EH (cell line): ENCODE measurements at regions not wholly inside any gene's neighbourhood (a gene's known extent, or its start where the extent isn't known, plus 50 kb on each side); places are given as distances from the start of the nearest gene placed in this dataset.
A peak's percentile ranks its signal among the peaks of the same experiment; 100 is the strongest.

ENCODE experiments used
- DNase-seq: peaks from one replicate; pipeline ENCODE4 v3.0.0-alpha.2; 2015; ENCODE audit warnings: low read depth

DNA sequence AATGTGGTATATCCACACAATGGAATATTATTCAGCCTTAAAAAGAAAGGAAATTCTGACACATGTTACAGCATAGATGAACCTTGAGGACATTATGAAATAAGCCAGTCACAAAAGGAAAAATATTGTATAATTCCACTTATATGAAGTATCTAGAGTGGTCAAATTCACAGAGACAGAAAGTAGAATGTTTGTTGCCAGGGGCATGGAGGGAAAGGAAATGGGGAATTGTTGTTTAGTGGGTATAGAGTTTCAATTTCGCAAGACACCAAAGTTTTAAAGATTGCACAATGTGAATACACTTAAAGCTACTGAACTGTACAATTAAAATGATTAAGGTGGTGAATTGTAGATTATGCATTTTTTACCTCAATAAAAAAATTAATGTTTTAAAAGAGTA lies 92.9 kb downstream of the TXNL1 start:
- peak; percentile 21 for DNase-seq

DNA sequence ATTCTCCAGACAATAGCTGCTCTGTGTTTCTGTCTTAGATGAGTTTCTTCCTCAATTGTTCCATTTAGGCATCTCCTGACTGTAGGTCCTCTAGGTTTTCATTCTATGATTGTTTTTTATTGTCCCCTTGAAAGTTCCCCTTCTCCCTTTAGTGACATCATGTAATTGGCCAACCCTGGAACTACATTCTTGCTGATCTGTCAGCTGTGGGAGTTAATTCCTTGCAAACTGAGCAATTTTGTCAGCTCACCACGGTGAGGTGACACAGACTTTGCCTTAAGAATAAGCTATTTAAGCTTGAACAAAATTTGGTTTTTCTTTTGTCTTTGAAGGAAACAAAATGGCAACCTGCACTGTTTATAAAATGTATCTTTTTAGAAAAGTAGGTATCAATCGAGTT lies 95.9 kb downstream of the TXNL1 start:
- DNase-seq = peak; percentile 15

DNA sequence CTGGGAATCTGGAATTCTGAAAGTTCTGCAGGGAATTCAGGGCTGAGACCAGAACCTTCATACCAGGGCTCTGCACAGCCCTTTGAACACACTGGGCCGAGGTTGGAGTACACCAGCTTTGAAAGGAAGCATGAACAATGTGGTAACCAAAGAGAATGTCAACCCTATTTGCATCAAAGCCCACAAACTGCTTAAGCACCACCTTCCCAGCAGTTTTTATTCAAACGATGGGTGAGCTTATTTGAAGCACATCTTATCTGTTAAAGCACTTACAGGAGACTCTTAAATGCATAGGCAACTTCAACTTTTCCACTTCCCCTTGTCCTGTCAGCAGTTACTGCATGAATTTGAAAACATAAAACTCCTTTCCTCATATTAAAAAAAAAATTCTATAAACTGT lies 96.6 kb downstream of the TXNL1 start:
- no peak for DNase-seq

DNA sequence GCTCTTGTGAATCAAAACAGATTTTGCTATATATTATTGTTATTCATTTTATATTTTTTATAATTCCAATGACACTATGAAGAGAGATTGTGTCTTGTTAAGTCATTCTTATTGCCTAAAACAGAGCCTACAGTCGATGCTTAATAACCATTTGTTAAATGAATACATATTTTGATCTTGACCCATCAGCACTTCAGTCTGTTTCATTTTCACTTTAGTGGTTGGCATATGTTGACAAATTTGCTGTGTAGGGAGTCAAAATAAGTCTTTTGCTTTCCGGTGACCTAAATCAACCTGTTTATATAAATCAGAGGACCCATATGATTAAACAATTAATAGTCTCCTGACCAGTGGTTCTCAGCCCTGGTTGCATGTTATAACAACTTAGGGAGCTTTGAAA lies 97.1 kb downstream of the TXNL1 start:
- no peak for DNase-seq

DNA sequence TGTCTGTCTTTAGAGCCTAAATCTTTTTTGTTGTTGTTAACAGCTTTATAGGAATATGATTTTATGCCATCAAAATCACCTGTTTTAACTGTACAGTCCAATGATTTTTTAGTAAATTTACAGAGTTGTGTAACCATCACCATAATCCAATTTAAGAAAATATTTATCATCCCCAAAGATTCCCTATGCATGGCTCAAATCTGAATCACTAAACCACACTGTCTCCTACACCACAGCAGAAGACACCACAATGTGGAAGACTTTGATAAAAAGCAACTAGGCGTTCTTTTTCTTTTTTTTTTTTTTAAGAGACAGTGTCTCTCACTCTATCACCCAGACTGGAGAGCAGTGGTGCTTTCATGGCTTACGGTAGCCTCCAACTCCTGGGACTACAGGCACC lies 99.6 kb downstream of the TXNL1 start:
- peak; percentile 78 for DNase-seq

DNA sequence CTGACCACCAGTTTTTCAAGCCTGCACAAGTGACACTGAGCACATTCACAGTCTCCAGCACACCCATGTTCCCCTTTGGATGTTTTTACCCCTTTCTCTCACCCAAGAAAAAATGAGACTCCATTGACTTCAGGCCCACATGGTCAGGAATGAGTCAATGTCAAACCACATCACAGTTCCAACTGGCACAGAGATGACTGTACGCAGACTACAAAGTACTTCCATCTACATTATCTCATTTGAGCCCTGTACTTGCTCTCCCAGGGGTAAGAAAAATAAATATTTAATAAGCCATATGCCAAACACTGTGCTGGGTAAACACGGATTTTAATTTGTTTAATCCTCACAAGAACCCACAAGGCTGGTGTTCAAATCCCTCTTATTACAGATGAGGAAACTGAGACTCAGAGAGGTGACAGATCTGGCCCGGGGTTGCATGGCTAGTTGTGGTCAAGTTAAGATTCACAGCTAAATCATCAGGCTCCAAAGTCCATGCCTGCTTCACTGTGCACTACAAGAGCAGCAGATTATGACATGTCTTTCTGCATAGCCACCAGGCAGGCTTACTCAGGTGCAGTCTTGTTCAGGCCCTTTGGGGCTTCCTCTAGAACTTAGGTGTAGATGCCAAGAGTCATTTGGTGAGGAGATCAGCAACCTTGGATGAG lies 106.1 kb downstream of the TXNL1 start:
- peak; percentile 58 for DNase-seq

DNA sequence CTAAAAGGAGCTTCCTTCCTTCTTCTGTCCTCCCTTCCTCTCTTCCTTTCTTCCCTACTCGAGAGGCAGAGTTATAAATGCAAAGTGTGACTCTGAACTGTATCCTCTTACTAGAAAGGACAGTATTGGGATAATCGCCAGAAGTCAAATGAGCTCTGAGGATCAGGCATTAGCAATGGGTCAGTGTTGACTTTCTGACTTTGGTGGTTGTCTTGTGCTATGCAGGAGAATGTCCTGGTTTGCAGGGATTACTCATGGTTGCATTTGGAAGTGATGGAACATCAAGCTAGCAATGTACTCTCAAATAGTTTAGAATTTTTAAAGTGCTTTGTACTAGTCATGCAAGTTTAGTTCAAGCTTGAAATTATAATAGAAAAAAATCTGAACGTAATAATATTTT lies 115.6 kb downstream of the TXNL1 start:
- peak; percentile 84 for DNase-seq

DNA sequence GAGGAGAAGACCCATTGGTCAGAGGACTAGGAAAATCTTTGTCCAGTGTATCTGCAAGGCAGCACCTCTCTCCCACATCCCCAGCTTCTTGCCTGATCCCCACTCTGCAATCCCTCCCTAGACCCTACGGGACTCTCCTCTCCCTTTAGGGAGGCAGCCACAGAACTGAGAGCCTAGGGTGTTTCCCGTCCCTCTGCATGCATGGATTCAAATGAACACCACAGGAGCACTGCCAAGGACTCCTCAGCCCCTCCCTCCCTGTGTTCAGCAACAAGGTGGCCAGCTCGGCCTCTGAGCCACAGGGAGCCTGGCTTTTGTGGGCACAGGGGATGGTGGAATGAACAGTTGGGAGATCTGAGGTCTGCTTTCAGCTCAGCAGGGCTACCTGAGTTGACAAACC lies 117.1 kb downstream of the TXNL1 start:
- DNase-seq = no peak

DNA sequence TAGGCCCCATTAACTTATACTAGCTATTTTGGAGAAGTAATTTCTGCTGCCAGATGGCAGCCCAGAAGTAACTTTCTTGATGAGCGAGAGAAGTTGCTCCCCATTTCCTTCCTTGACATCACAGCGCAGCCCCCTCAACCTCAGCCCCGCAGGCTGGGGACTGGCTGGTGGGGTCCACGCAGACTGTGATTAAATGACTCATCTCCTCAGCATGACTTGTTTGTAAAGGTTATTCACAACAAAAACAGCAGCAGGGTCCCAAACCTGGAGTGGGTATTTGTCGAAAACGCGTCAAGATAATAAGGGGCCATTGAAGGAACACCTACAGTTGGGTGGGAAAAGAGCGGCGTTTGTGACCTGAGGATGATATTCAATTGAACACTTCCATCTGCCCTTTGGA lies 120.6 kb downstream of the TXNL1 start:
- DNase-seq = no peak

DNA sequence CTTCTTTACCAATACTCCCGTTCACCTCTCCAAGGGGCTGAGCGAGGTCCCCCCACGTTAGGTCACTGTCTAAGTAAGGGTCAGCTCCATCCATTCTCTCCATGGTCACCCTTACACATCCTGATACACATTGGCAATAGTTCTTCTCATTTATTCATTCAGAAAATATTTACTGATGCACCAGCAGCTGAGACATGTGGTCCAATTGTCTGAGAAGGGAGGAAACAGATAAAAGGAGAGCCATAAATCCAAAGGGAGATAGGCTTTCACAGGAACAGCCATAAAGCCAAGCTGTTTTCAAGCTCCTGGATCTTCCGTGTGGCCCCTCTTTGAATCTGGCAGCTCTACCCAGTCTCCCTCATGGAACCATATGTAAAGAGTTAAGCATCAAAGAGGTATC lies 121.2 kb downstream of the TXNL1 start:
- DNase-seq = peak; percentile 54

DNA sequence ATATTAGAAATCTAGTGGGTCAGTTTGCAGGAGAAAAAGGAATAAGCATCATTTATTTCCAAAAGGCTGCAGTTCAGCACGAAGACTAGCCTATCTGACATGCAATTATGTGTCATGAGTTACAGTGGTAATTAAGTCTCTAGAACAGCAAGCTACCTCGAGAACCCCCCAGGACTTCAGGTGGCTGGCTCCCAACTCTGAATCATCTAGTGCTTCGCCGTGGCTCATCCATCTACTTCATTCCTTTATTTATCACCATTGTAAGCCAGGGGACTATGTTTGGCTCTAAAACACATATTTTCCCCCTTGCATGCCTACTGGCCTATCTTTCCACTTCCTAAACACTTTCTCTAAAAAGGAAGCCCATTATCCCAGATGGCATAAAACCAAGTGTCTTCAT lies 121.6 kb downstream of the TXNL1 start:
- DNase-seq = peak; percentile 82

DNA sequence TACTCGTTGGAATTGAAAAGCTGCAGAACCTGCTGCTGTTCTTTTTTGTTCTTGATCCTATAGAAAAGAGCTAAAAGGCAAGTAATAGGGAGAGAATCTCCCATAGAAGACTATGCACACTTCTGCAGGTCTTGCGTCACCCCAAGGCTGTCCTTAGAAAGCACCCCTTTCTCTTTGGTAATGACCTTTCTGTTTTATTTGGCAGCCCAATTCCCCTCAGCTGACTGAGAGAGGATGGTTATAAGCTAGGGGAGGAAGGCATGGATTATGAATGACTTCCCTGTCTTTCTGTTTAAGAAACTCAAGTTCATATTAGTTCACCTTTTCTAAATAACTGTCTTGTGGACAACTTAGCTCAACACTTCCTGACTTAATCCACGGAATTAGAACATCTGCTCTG lies 122.9 kb downstream of the TXNL1 start:
- DNase-seq = no peak

DNA sequence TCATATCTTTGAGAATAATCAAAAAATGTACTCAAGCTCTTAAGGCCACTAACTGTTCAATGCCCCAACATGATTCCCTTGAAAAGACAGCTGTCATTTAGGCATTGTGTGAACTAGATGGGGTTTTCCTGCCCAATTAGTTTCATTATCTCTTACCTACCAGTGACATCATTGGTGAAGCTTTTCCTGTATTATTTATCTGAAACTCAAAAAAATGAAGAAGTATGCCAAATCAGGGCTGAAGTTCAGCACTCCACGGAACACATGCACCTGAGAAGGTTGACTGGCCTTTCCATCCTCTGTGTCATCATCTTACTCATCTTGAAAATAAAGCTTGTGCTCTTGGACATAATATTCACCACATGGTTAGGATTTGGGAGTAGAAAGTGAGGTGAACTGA lies 126.4 kb downstream of the TXNL1 start:
- DNase-seq = peak; percentile 65

DNA sequence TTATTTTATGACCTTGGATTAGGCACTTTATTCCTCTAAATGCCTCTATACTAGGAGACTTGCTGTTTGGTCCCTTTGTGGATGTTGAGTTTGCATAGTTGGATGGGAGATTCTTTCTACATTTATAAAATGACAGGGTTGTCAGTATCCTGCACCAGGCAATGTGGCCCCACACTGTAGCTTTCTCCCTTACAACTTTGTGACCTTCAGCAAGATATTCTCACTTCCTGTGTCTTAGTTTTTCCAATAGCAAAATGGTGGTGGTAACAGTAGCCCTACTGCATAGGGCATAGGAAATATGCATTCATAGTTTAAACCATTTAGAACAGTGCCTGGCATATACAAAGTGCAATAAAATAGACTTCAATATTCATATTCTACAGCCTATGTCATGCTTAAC lies 128.3 kb downstream of the TXNL1 start:
- DNase-seq = no peak

DNA sequence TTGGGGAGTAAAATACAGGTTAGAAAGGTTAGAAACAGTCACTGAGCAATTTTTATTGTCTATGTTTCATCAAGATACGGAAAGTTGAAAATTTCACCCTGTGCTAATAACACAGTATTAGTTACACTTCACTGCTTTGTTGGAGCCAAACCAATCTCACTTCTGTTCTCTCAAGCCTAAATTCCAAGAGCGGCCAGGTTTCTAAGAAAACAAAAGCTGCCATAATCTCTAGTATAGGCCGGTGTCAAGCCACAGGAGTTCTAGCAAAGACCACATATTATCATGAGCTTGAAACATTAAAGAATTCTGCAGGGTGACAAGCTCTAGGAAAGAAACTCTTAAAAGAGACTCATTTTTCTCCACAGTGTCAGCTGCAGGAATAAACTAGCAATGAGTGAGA lies 128.7 kb downstream of the TXNL1 start:
- DNase-seq = no peak

DNA sequence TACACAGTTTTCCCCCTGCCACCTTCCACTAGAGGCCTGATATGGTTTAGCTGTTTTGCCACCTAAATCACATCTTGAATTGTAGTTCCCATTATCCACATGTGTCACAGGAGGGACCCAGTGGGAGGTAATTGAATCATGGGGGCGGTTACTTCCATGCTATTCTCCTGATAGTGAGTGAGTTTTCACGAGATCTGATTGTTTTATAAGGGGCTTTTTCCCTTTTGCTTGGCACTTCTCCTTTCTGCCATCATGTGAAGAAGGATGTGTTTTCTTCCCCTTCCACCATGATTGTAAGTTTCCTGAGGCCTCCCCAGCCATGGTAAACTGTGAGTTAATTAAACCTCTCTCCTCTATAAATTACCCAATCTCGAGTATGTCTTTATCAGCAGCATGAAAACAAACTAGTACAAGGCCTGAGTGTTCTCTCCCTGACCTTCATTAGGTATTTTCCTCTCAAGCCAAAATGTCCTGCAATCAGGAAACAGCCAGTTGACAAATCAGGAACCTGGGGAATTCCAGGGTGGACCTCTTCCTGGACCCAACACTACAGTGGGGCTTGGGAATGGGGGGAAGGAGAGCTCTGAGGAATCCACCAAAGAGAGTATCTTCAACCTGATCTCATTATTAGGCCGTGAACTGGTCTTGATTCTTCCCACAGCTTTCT lies 129.9 kb downstream of the TXNL1 start:
- no peak for DNase-seq

DNA sequence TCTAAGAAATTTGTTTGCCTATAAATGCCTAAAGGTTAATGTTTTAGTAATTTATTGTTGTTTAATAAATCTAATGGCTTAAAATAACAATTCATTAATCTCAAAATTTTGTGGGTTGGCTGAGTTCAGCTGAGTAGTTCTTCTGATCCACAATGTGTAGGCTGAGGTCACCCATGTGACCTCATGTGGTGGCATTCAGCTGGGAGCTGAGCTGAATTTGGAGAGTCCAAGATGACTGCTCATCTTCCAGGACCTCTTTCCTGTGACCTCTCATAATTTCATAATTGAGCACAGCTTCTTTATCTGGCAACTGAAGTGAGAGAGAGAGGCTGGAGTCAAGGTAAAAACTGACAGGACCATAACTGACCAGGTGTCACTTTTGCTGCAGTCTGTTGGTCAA lies 132.4 kb downstream of the TXNL1 start:
- DNase-seq = peak; percentile 65

DNA sequence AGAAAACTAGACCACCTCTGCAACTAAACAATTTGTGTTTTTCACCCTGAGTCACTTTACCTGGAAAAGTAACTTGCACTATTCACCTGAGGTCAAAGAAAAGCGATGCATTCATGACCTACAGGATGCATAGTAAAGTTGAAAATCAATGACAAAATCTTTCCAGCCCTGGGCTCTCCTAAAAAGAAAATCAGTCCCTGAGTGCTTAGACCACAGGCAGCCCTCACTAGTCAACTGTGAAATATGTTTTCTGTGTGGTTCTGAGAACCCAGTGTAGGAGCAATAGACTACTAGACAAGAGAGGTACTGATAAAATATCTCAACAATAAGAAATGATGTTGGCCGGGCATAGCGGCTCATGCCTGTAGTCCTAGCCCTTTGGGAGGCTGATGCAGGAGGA lies 133.1 kb downstream of the TXNL1 start:
- no peak for DNase-seq

DNA sequence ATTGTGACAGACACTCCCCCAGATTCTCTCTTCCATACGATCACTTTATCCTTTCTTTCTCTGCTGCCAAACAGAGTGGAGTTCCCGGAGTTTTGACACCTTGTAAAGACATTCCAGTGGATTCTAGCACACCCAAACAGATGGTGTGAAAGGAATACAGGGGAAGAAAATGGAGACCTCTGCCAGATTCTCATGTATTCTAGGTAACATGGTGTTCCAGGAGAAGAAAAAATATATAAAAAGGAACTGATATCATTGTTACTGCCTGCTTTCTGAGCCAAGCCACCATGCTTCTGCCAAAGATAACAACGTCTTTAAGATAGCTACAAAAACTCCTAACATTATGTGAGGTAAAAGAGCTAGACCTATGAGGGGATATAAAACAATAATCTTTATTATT lies 136.5 kb downstream of the TXNL1 start:
- DNase-seq = no peak

DNA sequence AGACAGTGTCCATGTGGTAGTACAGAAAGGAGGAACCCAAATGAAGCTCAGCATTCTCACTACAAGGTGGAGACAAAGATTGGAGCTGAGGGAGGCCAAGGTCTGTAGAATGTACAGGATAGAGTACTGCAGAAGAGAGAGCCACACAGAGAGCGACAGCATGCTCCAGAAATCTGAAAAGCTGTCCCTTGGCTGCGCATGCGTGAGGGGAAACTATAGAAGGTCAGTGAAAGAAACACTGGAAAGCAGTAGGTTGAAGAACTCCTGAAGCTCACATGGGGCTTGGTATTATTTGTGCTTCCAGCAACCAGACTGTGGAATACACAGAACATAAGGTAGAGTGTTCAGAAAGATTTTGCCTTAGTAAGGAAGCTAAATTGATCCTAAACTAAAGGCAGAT lies 142.5 kb downstream of the TXNL1 start:
- no peak for DNase-seq

DNA sequence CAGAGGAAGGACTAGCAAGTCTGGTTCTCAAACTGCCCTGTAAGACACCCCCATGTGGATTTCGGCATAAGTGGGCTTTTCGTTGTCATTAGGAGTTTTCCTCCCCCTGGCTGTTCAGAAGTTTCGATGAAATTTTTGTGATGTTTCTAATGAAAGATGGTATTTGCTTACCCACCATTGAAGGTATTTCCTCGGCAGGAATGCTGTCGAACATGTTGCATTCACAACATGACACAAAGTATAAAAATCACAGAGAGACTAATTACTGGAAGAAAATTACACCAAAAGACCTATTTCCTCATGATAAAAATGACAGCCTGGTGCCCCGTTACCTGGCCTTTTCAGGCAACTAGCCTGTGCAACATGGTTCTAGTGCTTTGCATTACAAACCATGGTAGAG lies 144.9 kb downstream of the TXNL1 start:
- DNase-seq = no peak

DNA sequence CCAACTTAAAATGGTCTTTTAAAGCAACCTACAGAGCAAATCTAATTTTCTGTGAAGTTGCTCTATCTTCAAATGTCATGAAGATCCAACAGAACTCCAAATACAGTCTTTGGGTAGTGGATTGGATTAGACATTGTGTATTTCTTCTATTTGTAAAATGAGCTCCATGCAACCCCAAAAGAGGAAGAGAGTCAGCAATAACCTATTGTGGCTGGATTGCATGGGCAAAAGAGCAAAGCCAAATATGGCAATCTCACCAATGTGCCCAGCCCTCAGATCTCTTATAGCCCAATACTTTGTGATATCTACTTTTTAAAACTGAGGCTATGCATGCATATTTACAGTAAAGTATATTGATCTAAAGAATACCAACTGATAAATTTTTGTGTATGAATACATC lies 146.3 kb downstream of the TXNL1 start:
- no peak for DNase-seq

DNA sequence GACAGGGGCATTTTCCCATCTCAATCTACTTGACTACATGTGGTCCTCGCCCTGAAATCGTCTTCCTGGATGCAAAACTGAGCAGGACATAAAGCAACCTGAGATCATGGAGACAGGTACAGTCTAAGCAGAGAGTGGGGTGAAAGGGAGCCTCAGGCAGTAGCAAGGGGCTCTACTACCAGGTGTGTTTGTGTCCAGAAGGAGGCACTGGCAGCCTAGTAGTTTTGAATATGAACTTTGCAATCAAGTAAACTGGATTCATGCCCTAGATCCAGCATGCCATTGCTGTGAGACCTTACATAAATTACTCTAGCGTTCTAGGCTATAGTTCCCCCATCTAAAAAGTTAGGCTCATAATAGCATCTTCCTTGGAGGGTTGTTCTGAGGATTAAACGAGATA lies 147.4 kb downstream of the TXNL1 start:
- no peak for DNase-seq

DNA sequence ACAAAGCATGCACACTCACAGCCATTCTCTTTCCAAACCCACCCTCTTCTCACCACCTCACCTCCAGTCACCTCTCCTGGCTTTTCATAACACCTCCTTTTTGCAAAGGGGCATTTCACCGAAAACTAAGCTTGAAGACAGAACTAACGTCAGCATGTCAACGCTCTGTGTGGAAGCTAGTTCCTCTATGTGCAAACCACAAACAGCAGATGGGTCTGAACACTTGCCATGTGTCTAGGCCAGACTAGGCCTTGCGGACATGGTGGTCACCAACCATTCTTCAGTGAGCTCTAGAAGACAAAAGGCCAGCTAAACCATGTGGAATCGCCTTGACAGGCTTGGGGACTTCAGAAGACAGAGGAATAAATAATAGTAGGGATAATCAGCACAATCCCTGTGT lies 148.5 kb downstream of the TXNL1 start:
- DNase-seq = no peak
